ENCODE measurements at regions not wholly inside any gene's neighbourhood (a gene's known extent, or its start where the extent isn't known, plus 50 kb on each side); places are given as distances from the start of the nearest gene placed in this dataset.

DNA sequence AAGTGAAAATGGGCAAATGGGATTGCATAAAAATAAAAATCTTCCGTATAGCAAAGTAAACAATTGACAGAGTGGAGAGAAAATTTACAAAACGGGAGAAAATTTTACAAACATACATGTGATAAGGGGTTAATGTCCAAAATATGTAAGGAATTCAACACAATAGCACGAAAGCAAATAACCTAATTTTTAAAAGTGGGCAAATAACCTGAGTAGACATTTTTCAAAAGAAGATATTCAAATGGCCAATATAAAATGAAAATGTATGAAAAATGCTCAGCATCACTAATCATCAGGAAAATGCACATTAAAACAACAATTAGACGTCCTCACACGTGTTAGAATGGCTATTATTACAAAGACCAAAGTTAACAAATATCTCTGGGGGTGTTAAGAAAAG, 441.5 kb downstream of the HTR1B start:
- TF ChIP-seq, protein P1, sequence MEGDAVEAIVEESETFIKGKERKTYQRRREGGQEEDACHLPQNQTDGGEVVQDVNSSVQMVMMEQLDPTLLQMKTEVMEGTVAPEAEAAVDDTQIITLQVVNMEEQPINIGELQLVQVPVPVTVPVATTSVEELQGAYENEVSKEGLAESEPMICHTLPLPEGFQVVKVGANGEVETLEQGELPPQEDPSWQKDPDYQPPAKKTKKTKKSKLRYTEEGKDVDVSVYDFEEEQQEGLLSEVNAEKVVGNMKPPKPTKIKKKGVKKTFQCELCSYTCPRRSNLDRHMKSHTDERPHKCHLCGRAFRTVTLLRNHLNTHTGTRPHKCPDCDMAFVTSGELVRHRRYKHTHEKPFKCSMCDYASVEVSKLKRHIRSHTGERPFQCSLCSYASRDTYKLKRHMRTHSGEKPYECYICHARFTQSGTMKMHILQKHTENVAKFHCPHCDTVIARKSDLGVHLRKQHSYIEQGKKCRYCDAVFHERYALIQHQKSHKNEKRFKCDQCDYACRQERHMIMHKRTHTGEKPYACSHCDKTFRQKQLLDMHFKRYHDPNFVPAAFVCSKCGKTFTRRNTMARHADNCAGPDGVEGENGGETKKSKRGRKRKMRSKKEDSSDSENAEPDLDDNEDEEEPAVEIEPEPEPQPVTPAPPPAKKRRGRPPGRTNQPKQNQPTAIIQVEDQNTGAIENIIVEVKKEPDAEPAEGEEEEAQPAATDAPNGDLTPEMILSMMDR (IDR thresholded peaks at IDR 0.05; ENCODE audit: insufficient read depth, low read depth, low read length, missing control alignments) = no peak
- no peak overlapping the region for H3K4me3 ChIP-seq (ENCODE audit: low read length)

DNA sequence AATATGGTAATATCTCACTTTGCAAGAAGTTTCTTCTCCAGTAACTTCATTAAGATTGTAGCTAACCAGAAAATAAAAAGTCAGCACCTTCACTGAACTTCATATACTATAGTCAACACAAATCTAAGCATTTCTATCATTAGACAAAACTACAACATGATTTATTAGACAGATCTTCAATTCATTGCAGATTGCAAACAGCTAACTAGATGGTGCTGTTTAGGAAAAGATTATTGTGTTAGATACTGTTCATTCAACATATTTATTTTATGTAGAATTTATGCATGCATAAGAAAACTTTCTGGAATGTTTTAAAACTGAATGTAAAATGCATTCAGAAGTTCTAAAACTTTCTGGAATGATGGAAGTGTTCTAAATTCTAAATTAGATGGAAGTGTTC, 442.1 kb downstream of the HTR1B start:
- DNase-seq (ENCODE audit: low read depth) = no peak
- TF ChIP-seq, protein P1 (IDR thresholded peaks at IDR 0.05; ENCODE audit: insufficient read depth, low read depth, low read length, missing control alignments) = no peak
- no peak overlapping the region for H3K4me3 ChIP-seq (ENCODE audit: low read length)

More for the DNA sequence above, 441.5 kb downstream of the HTR1B start:
- no peak for DNase-seq (ENCODE audit: low read depth)

DNA sequence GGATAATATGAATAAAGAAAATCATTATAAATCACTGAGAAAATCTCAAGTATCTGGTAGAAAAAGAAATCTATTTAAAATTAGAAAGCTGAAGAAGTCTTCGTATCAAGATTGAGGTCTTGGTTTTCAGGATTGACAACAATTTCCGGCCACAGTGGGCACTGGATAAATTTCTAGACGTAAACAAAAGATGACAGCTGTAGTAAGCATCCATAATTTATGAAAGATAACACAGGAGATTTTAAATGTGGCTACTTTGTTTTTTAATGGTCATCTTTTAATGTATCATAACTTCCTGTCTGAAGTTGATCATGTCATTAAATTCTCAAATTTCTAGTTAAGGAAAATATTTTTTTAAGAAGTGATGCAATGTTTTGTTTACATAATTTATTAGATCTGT, 444.2 kb downstream of the HTR1B start:
- DNase-seq (ENCODE audit: low read depth) = no peak
- TF ChIP-seq, protein P1 (IDR thresholded peaks at IDR 0.05; ENCODE audit: insufficient read depth, low read depth, low read length, missing control alignments) = no peak
- H3K4me3 ChIP-seq (ENCODE audit: low read length) = no peak overlapping the region

DNA sequence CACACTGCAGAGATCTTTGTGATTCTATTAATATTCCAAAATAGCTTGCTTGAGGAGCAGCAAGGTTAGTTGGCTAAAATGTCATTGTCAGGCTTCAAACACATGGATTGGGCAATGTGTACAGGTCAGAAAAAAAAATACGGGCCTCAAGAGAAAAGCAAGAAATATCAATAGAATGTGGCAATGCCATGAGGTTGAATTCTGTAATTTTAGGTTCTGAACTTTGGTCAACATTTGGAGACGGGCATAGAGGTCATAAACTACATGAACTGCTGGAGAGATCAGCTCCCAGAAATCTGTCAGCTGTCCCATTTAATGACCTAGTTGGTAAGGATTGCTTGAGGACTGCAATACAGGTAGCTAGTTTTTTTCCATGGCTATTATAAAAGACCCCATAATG, 445.8 kb downstream of the HTR1B start:
- no peak for DNase-seq (ENCODE audit: low read depth)
- TF ChIP-seq, protein P1 (IDR thresholded peaks at IDR 0.05; ENCODE audit: insufficient read depth, low read depth, low read length, missing control alignments) = no peak
- H3K4me3 ChIP-seq (ENCODE audit: low read length) = no peak overlapping the region

DNA sequence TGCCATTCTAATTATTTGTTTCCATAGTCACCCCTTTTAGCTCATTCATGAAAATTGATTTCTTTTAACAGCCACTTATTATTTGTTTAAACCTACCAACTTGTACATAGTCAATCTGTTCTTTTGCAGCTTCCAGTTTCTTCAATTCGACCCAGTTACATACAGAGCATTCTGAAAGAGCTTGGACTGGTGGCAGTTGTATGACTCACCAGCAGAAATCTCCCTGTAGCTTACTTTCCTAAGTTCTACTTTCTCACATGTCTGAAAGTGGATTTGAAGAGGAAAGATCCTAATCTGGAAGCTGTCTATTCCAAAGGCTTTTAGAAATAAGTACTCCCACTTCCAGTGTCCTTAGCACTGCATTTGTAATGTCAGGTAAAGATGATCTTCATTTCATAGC, 447.9 kb downstream of the HTR1B start:
- H3K4me3 ChIP-seq (ENCODE audit: low read length) = no peak overlapping the region
- TF ChIP-seq, protein P1 (IDR thresholded peaks at IDR 0.05; ENCODE audit: insufficient read depth, low read depth, low read length, missing control alignments) = no peak
- peak; percentile 49 for DNase-seq (ENCODE audit: low read depth)

DNA sequence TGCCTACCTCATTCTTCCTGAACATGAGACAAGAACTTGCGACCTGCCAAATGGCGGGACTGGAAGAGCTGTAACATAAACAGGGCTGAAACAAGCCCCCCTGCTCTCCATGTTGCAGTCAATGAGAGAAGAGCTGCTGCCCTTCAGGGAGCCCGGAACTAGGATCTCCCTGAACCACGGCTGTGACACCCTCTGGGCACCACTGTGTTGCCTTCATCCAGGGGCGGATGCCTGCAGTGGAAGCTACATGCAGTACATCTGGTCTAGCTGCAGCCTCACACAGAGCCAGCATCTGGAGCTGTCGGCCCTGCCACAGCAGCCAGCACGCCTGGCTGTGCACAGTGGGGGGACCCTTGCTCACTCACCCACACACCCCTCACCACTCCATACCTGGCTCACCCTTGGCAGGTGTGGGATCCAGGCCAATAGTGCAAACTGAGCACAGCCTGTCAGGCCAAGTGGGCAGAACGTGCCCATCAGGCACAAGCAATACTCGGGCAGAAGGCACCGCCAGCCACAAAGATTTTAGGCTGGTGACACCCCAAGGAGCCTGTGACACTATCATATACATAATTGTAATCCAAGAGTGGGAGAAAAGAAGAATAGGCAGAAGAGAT, 451.3 kb downstream of the HTR1B start:
- DNase-seq (ENCODE audit: low read depth) = no peak
- H3K4me3 ChIP-seq (ENCODE audit: low read length) = no peak overlapping the region
- TF ChIP-seq, protein P1 (IDR thresholded peaks at IDR 0.05; ENCODE audit: insufficient read depth, low read depth, low read length, missing control alignments) = no peak

DNA sequence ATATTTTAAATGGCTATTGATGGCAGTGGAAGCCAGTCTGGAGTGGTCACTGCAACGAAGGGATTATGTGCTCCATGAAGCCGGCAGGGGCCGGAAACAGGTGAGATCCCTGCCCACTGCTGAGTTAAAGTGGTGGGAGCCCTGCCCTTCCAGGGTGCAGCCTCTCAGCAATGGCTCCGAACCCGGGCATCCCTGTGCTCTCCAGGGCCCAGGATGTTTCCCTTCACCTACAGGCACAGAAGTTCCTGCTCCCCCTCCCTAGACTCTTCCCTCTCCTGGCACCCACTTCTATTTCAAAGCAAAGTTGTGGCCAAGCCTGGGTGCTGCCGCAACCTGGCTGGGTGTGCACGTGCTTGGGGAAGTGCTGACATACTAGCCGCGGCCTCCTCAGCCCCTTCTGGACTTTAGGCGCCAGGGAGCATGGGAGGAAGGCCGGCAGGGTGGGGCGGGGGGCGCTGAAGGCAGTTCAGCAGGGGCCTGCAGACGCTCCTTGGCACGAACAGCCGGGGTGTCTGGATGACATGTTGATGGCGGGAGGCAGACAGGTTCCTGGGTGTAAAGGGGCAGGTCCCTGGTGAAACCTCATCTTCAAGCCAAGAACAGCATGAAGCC, 452.3 kb downstream of the HTR1B start:
- TF ChIP-seq, protein P1 (IDR thresholded peaks at IDR 0.05; ENCODE audit: insufficient read depth, low read depth, low read length, missing control alignments) = no peak
- H3K4me3 ChIP-seq (ENCODE audit: low read length) = no peak overlapping the region
- no peak for DNase-seq (ENCODE audit: low read depth)

Measured in epithelial cell of esophagus (primary cell).